CD14-positive monocyte (primary cell): ENCODE measurements at regions not wholly inside any gene's neighbourhood (a gene's known extent, or its start where the extent isn't known, plus 50 kb on each side); places are given as distances from the start of the nearest gene placed in this dataset.

ENCODE experiments used
- DNase-seq, 3 donors: peaks; one replicate each; pipeline ENCODE4 v3.0.0-alpha.2; 2011 to 2022
- H2AFZ ChIP-seq: 2 replicates; pipeline ENCODE4 v1.6.0; 2012; ENCODE audit warnings: mild to moderate bottlenecking, low read depth, low read length, inconsistent platforms; ENCODE audit not compliant: insufficient read depth, poor library complexity, severe bottlenecking
- H3K27ac ChIP-seq, 2 donors: 1 replicate in 1 of 2; 2 replicates in 1 of 2; pipeline ENCODE4 v1.5.1; 2012 to 2013; ENCODE audit warnings: low read length in 2 of 2, control low read depth in 1 of 2, inconsistent platforms in 1 of 2, low read depth in 1 of 2, mild to moderate bottlenecking in 1 of 2
- H3K27me3 ChIP-seq, 2 donors: one replicate each; pipeline versions ENCODE4 v1.6.0 to v1.6.1; 2011 to 2013; ENCODE audit warnings: low read length in 2 of 2; ENCODE audit not compliant: control insufficient read depth in 2 of 2, insufficient read depth in 2 of 2
- H3K36me3 ChIP-seq, 2 donors: replicated peaks in 1 of 2; 1 replicate in 1 of 2; 2 replicates in 1 of 2; pipeline versions ENCODE4 v1.5.1 to v1.6.1; 2012 to 2013; ENCODE audit warnings: low read length in 2 of 2, control low read depth in 1 of 2, inconsistent platforms in 1 of 2, mild to moderate bottlenecking in 1 of 2; ENCODE audit not compliant: insufficient read depth in 2 of 2, control insufficient read depth in 1 of 2
- H3K4me1 ChIP-seq, 2 donors: 1 replicate in 1 of 2; 2 replicates in 1 of 2; pipeline versions ENCODE4 v1.5.1 to v1.6.1; 2012 to 2013; ENCODE audit warnings: low read length in 2 of 2, control low read depth in 1 of 2, inconsistent platforms in 1 of 2, mild to moderate bottlenecking in 1 of 2, moderate library complexity in 1 of 2; ENCODE audit not compliant: insufficient read depth in 2 of 2, control insufficient read depth in 1 of 2
- H3K4me2 ChIP-seq: replicated peaks from 2 replicates; pipeline ENCODE3; 2012; ENCODE audit warnings: low read length, moderate library complexity, mild to moderate bottlenecking; ENCODE audit not compliant: poor library complexity, severe bottlenecking; ENCODE audit errors: extremely low read depth
- H3K4me3 ChIP-seq, 3 experiments: fragments of 200-600 bp in 1 of 3; sonication (generic) in 1 of 3; replicated peaks in 1 of 3; 1 replicate in 2 of 3; 2 replicates in 1 of 3; pipeline ENCODE4 v1.5.1; 2011 to 2013; ENCODE audit warnings: low read length in 3 of 3, mild to moderate bottlenecking in 3 of 3, control low read depth in 2 of 3, low read depth in 2 of 3, inconsistent platforms in 1 of 3, moderate library complexity in 1 of 3
- H3K79me2 ChIP-seq: 2 replicates; pipeline ENCODE4 v1.6.0; 2012; ENCODE audit warnings: mild to moderate bottlenecking, control low read depth, inconsistent platforms, low read length, moderate library complexity; ENCODE audit not compliant: insufficient read depth
- H3K9ac ChIP-seq: 2 replicates; pipeline ENCODE4 v1.6.0; 2017; ENCODE audit warnings: low read length, mild to moderate bottlenecking; ENCODE audit not compliant: insufficient read depth, poor library complexity, severe bottlenecking
- H3K9me3 ChIP-seq, 2 donors: replicated peaks in 1 of 2; 1 replicate in 1 of 2; 2 replicates in 1 of 2; pipeline versions ENCODE4 v1.5.1 to v1.6.1; 2012 to 2013; ENCODE audit warnings: low read length in 2 of 2, control low read depth in 1 of 2; ENCODE audit not compliant: control insufficient read depth in 1 of 2, insufficient read depth in 1 of 2
- H4K20me1 ChIP-seq: 2 replicates; pipeline ENCODE4 v1.6.0; 2012; ENCODE audit warnings: mild to moderate bottlenecking, low read length, control low read depth, moderate library complexity; ENCODE audit not compliant: insufficient read depth
- H3K27ac Mint-ChIP-seq, 7 donors: one replicate each; pipeline ENCODE4 v1.8.0; 2020; ENCODE audit warnings: mild to moderate bottlenecking in 7 of 7, mixed read lengths in 7 of 7, moderate library complexity in 6 of 7, inconsistent platforms in 2 of 7
- H3K27me3 Mint-ChIP-seq, 3 donors: one replicate each; pipeline ENCODE4 v1.8.0; 2021 to 2022; ENCODE audit warnings: low read depth in 3 of 3, mild to moderate bottlenecking in 3 of 3, mixed read lengths in 3 of 3, moderate library complexity in 3 of 3, inconsistent platforms in 1 of 3
- H3K36me3 Mint-ChIP-seq, 2 donors: one replicate each; pipeline ENCODE4 v1.8.0; 2020; ENCODE audit warnings: mixed read lengths in 2 of 2, inconsistent platforms in 1 of 2, mild to moderate bottlenecking in 1 of 2
- H3K4me1 Mint-ChIP-seq: one replicate; pipeline ENCODE4 v1.8.0; 2020; ENCODE audit warnings: mild to moderate bottlenecking, mixed read lengths
- H3K4me3 Mint-ChIP-seq, 2 donors: one replicate each; pipeline ENCODE4 v1.8.0; 2020; ENCODE audit warnings: mild to moderate bottlenecking in 2 of 2, mixed read lengths in 2 of 2, moderate library complexity in 1 of 2
- H3K9me3 Mint-ChIP-seq, 7 donors: one replicate each; pipeline ENCODE4 v1.8.0; 2020 to 2022; ENCODE audit warnings: mixed read lengths in 7 of 7, mild to moderate bottlenecking in 6 of 7, moderate library complexity in 6 of 7, inconsistent platforms in 2 of 7
- CTCF ChIP-seq: fragments of 200-600 bp; IDR thresholded peaks from one replicate; pipeline ENCODE4 v1.8.0; 2022; ENCODE audit warnings: antibody characterized with exemption, mild to moderate bottlenecking
- WGBS: methylation state at CpG from one replicate; pipeline ENCODE4 v1.1.5; 2013; ENCODE audit warnings: missing lambda C conversion rate; ENCODE audit not compliant: insufficient coverage; 5-methylcytosine and 5-hydroxymethylcytosine counted together
- intact Hi-C, 2 donors: fragments of 100-400 bp; cut with micrococcal nuclease; formaldehyde crosslinking; loops; one replicate each; pipeline versions ENCODE4 v1.15.0 to v1.15.1; 2023

GRCh38 chr14:86087377-86087776 lies 557.4 kb downstream of the FLRT2 start:
- intact Hi-C loops: no loop called here
- no peaks in the 10 kb centered on the region for H4K20me1 ChIP-seq
- H3K27me3 ChIP-seq: no peaks in the 10 kb centered on the region
- Mint-ChIP-seq H3K9me3 (peaks cover 0 to 5% (median 0%) of the 10 kb centered on the region in 7 donors), H3K27ac (no peak overlapping the region), H3K4me1 (peaks cover 12% of the 10 kb centered on the region), H3K36me3 (no peaks in the 10 kb centered on the region), H3K27me3 (no peaks in the 10 kb centered on the region), H3K4me3 (no peak overlapping the region)
- TF ChIP-seq CTCF: no peak
- no peak overlapping the region for H3K27ac ChIP-seq
- H3K4me1 ChIP-seq: no peaks in the 10 kb centered on the region
- WGBS: no CpG with 5 or more reads among the region's 2 CpGs
- no peak for DNase-seq
- no peak overlapping the region for H3K4me2 ChIP-seq
- no peaks in the 10 kb centered on the region for H3K36me3 ChIP-seq
- H3K9me3 ChIP-seq: peaks cover 6 to 11% of the 10 kb centered on the region in 2 donors
- no peak overlapping the region for H3K9ac ChIP-seq
- H3K79me2 ChIP-seq: no peaks in the 10 kb centered on the region
- H2AFZ ChIP-seq: no peak overlapping the region
- H3K4me3 ChIP-seq: no peak overlapping the region

- no peak for TF ChIP-seq CTCF
- no peak overlapping the region for H3K27ac ChIP-seq
- no peak for DNase-seq
- H3K4me2 ChIP-seq: no peak overlapping the region
- Mint-ChIP-seq H3K9me3 (peaks cover 0 to 5% (median 0%) of the 10 kb centered on the region in 7 donors), H3K27me3 (no peaks in the 10 kb centered on the region), H3K4me1 (peaks cover 12% of the 10 kb centered on the region), H3K27ac (no peak overlapping the region), H3K4me3 (no peak overlapping the region), H3K36me3 (no peaks in the 10 kb centered on the region)
- H3K4me1 ChIP-seq: no peaks in the 10 kb centered on the region
- no CpG with 5 or more reads among the region's 1 CpG for WGBS
- H3K36me3 ChIP-seq: no peaks in the 10 kb centered on the region
- no peak overlapping the region for H3K9ac ChIP-seq
- H3K9me3 ChIP-seq: peaks cover 6 to 7% of the 10 kb centered on the region in 2 donors
- intact Hi-C loops: no loop called here
- no peaks in the 10 kb centered on the region for H3K27me3 ChIP-seq
- H3K79me2 ChIP-seq: no peaks in the 10 kb centered on the region
- H3K4me3 ChIP-seq: no peak overlapping the region
- H2AFZ ChIP-seq: no peak overlapping the region
- no peaks in the 10 kb centered on the region for H4K20me1 ChIP-seq
Observed at GRCh38 chr14:86086962-86087361, 557.0 kb downstream of the FLRT2 start.
